ENCODE measurements at regions not wholly inside any gene's neighbourhood (a gene's known extent, or its start where the extent isn't known, plus 50 kb on each side); places are given as distances from the start of the nearest gene placed in this dataset.

DNA sequence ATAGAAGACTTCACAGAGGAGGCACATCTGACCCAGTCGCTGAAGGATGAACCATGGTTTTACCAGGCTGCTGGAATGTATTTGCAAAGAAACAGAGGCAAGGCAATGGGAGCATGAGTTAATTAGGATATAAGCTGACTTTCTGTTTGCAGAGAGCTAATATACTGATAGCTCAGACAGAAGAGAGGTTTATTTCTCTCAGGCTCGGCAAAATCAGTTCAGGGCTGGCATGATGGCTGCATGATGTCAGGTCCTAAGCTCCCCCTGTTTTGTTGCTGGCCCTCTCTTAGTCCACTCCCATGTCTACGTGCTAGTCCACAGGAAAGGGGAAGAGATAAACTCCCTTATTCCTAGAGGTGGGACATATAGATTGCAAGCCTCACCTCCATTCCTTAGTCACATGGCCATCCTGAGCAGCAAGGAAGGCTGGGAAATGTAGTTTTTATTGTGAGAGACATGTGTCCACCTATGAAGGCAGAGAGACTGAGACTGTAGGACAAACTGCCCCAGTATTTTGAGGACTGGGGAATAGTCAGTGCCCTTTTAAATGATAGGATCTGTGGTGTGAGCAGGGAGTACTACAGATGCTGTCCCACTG is 224.5 kb downstream of the VRK1 start:
- TF ChIP-seq, protein P1, sequence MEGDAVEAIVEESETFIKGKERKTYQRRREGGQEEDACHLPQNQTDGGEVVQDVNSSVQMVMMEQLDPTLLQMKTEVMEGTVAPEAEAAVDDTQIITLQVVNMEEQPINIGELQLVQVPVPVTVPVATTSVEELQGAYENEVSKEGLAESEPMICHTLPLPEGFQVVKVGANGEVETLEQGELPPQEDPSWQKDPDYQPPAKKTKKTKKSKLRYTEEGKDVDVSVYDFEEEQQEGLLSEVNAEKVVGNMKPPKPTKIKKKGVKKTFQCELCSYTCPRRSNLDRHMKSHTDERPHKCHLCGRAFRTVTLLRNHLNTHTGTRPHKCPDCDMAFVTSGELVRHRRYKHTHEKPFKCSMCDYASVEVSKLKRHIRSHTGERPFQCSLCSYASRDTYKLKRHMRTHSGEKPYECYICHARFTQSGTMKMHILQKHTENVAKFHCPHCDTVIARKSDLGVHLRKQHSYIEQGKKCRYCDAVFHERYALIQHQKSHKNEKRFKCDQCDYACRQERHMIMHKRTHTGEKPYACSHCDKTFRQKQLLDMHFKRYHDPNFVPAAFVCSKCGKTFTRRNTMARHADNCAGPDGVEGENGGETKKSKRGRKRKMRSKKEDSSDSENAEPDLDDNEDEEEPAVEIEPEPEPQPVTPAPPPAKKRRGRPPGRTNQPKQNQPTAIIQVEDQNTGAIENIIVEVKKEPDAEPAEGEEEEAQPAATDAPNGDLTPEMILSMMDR (conservative IDR thresholded peaks at IDR 0.05) = no peak
- TF ChIP-seq ZFX (IDR thresholded peaks at IDR 0.05) = no peak
- no peak overlapping the region for H3K27ac ChIP-seq

DNA sequence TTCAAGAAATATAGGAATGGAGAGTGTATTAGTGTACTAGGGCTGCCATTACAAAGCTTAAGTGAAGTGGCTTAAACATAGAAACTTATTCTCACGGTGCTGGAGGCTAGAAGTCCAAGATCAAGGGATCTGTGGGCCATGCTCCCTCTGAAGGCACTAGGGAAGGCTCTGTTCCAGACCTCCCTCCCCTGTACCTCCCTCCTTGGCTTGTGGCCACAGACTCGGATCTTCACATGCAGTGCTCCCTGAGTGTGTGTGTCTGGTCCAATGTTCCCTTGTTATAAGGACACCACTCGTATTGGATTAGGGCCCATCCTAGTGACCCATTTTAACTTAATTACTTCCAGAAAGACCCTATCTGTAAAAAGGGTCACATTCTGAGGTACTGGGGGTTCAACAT is 225.6 kb downstream of the VRK1 start:
- no peak overlapping the region for H3K27ac ChIP-seq
- TF ChIP-seq ZFX (IDR thresholded peaks at IDR 0.05) = no peak
- TF ChIP-seq, protein P1 (conservative IDR thresholded peaks at IDR 0.05) = no peak

DNA sequence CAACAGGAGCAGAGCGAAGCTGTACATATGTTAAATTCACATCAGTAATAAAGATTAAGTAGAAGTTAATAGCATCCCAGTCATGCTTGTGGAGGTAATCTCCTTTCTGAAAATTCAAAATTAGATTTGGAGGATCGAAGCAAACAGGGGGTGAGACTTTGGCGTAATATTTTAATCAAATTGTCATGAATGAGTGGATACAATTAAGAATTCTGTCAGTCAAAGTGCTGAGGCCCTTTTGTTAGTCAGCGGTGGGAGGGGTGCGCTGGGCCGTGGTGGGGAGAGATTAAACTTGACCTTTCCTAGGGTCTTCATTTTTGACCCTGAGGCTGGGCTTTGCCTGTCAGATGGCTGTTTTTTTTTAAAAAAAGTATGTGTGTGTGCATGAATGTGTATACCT is 226.7 kb downstream of the VRK1 start:
- no peak overlapping the region for H3K27ac ChIP-seq
- TF ChIP-seq, protein P1 (conservative IDR thresholded peaks at IDR 0.05) = no peak
- TF ChIP-seq ZFX (IDR thresholded peaks at IDR 0.05) = no peak

DNA sequence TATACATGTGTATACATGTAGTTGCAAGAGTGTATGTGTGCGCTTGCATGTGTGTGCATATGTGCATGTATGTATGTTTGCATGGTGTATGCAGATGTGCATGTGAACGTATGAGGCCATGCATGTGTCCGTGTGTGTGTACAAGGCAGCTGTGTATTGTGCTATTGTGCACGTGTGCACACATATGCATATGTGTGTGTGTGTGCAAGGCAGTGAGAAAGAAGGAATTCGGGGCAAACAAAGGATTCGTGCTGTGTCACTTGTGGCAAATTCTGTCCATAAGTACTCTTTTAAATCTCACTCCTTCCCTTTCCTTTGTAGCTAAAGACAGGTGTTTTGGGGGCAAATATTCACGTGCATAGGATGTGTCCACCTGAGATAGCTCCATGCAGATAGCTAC is 227.1 kb downstream of the VRK1 start:
- no peak overlapping the region for H3K27ac ChIP-seq
- TF ChIP-seq, protein P1 (conservative IDR thresholded peaks at IDR 0.05) = no peak
- TF ChIP-seq ZFX (IDR thresholded peaks at IDR 0.05) = no peak

DNA sequence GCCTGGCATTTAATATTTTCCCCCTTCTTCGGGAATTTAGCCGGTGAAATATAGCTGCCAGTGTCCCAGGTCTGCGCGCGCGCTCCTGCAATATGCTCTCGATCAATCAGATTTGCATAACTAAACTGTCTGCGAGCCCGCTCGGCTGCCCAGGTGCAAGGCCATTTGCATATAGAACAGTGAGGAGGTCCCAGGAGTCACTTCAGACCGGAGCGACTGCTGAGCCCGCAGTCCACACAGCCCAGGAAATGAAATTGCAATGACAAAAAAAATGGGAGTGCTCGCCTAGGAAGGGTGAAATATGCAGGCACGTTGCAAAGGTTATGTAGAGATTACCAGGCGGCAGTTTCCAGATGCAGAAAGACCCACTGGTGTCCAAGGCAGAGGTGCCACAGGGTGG is 228.5 kb downstream of the VRK1 start:
- H3K27ac ChIP-seq = no peak overlapping the region
- no peak for TF ChIP-seq ZFX (IDR thresholded peaks at IDR 0.05)
- TF ChIP-seq, protein P1 (conservative IDR thresholded peaks at IDR 0.05) = no peak

DNA sequence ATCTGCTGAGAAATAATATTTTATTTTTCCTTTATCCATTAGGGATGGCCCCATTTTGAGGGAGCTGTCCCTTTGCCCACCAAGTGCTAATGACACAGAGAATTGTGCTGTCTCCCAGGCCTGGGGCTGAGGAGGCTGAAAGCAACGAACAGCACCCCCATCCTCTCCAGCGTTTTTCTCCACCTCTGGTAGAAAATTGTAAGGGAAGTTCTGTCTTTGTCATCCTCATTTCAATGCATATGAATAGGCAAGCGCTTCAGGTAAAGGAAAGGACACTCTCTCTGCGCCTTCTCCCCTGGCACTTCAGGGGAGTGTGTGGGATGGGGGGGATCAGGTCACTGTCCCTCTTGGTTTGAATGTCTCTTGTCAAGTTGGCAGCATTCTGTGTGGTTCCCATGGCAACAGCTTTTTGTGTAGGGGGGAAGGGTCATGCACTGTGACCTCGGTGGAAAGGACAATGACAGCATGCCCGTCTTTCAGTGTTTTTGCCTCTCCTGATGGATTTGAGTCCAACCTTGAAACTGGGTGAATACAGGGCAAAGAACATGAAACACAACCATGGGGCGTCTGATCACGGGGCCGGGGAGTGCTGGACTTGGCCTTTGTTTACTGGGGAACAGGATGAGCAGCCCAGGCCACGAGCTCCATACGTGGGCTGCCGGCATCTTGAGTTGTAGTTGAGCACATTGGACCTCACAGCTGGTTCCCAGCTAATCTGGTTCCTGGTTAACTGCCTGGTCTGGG is 230.2 kb downstream of the VRK1 start:
- H3K27ac ChIP-seq = no peak overlapping the region
- TF ChIP-seq ZFX (IDR thresholded peaks at IDR 0.05) = no peak
- TF ChIP-seq, protein P1 (conservative IDR thresholded peaks at IDR 0.05) = no peak

DNA sequence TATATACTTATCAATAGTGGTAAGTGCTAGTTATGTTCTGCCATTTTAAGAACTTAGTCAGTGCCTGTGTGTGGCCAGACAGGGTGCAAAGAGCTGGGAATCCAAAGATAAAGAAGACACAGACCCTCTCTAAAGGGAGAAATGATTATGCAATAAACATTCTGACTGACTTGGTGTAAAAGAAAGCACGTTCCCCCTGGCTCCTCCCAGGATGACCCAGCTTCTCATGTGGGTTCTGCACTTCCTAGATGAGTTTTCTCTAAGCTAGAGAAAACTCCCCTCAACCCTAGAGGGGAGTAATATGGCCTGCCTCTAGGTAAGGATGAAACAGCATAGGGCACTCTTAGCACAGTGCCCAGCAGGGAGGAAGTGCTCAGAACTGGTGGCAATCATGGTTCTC is 231.2 kb downstream of the VRK1 start:
- no peak overlapping the region for H3K27ac ChIP-seq
- TF ChIP-seq, protein P1 (conservative IDR thresholded peaks at IDR 0.05) = no peak
- no peak for TF ChIP-seq ZFX (IDR thresholded peaks at IDR 0.05)
